ENCODE measurements at regions not wholly inside any gene's neighbourhood (a gene's known extent, or its start where the extent isn't known, plus 50 kb on each side); places are given as distances from the start of the nearest gene placed in this dataset.
"Not testable (repeated sequence)": the region's sequence is repeated elsewhere in the genome, so short reads cannot be mapped to it uniquely, and the experiment has no call there.

GRCh38 chr5:163706053-163706771 is 200.8 kb downstream of the MAT2B start:
- no peak for DNase-seq

GRCh38 chr5:163712011-163712410 is 206.6 kb downstream of the MAT2B start:
- no peak for DNase-seq

GRCh38 chr5:163718272-163718671 is 212.9 kb downstream of the MAT2B start:
- no peak for DNase-seq

- DNase-seq: no peak
Observed at GRCh38 chr5:163724305-163724704, 218.9 kb downstream of the MAT2B start.

GRCh38 chr5:163727028-163727427 is 221.6 kb downstream of the MAT2B start:
- DNase-seq: no peak

- no peak for DNase-seq
Observed at GRCh38 chr5:163730206-163730756, 224.9 kb downstream of the MAT2B start.

- DNase-seq: no peak
Observed at GRCh38 chr5:163731256-163731655, 225.8 kb downstream of the MAT2B start.

GRCh38 chr5:163735069-163735468 is 229.7 kb downstream of the MAT2B start:
- no peak for DNase-seq

- no peak for DNase-seq
Observed at GRCh38 chr5:163747586-163747985, 242.2 kb downstream of the MAT2B start.

- no peak for DNase-seq
Observed at GRCh38 chr5:163748934-163749333, 243.5 kb downstream of the MAT2B start.

- not testable (repeated sequence) for DNase-seq
Observed at GRCh38 chr5:163750415-163750814, 245.0 kb downstream of the MAT2B start.

GRCh38 chr5:163755505-163755904 is 250.1 kb downstream of the MAT2B start:
- no peak for DNase-seq

GRCh38 chr5:163756170-163756569 is 250.8 kb downstream of the MAT2B start:
- DNase-seq: no peak

GRCh38 chr5:163757344-163757743 is 251.9 kb downstream of the MAT2B start:
- DNase-seq: peak; percentile 4

- DNase-seq: no peak
Observed at GRCh38 chr5:163758283-163758711, 252.9 kb downstream of the MAT2B start.

GRCh38 chr5:163759000-163759704 is 253.7 kb downstream of the MAT2B start:
- DNase-seq: no peak

- no peak for DNase-seq
Observed at GRCh38 chr5:163760498-163760897, 255.1 kb downstream of the MAT2B start.

GRCh38 chr5:163766936-163767670 is 261.7 kb downstream of the MAT2B start:
- DNase-seq: no peak

GRCh38 chr5:163770625-163771024 is 265.2 kb downstream of the MAT2B start:
- no peak for DNase-seq

GRCh38 chr5:163772241-163772640 is 266.8 kb downstream of the MAT2B start:
- no peak for DNase-seq

- DNase-seq: no peak
Observed at GRCh38 chr5:163772644-163773043, 267.2 kb downstream of the MAT2B start.

GRCh38 chr5:163773226-163773625 is 267.8 kb downstream of the MAT2B start:
- DNase-seq: no peak

- DNase-seq: no peak
Observed at GRCh38 chr5:163789870-163790269, 284.5 kb downstream of the MAT2B start.
